HG02763 (cell line): ENCODE measurements at regions not wholly inside any gene's neighbourhood (a gene's known extent, or its start where the extent isn't known, plus 50 kb on each side); places are given as distances from the start of the nearest gene placed in this dataset.

Experiments
- ATAC-seq: cut with Tn5 transposase; IDR thresholded peaks from one replicate; pipeline ENCODE4 v1.9.1; 2021; ENCODE audit warnings: mild to moderate bottlenecking, moderate library complexity; ENCODE audit not compliant: unreplicated experiment

- ATAC-seq = no peak
These were observed 197.8 kb upstream of the TPM1 start for GRCh38 chr15:62844564-62845240.

DNA sequence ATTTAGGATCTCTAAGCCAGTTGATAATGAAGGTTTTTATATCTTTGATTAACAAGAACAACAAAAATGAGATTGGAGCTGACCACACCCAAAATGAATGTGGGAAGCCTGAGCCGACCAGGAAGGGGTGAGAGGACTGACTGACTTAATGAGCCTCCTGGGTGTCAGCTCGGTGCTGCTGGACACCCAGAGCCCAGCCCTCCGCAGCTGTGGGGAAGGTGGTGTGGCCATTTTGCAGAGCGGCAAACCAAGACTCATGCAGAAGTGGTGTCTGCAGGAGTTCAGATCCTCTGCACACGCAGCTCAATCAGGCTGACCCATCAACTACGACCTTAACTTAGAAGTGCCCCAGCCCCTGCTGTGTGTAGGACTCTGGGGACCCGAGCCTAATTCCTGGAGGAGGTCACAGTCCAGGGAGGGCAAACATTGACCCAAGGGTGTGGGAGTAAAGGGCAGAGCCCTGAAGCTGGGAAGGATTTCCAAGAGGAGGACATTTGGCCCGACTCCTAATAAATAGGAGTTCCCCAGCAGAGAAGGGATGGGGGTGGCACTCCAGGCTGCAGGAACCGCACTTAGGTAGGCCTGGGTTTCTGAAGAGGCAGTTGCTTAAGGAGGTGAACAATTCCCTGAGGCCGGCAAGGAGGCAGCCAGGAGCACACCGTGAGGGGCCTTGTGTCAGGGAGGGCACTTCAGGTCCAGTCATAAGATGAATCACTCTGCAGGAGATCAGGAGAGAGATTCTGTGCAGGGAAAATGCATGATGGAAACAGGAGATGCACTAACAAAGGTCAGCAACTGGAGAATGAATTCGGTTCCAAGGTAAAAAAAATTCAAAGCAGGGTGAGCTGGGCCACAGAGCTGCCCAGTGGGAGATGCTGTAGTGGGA lies 197.1 kb upstream of the TPM1 start:
- no peak for ATAC-seq

DNA sequence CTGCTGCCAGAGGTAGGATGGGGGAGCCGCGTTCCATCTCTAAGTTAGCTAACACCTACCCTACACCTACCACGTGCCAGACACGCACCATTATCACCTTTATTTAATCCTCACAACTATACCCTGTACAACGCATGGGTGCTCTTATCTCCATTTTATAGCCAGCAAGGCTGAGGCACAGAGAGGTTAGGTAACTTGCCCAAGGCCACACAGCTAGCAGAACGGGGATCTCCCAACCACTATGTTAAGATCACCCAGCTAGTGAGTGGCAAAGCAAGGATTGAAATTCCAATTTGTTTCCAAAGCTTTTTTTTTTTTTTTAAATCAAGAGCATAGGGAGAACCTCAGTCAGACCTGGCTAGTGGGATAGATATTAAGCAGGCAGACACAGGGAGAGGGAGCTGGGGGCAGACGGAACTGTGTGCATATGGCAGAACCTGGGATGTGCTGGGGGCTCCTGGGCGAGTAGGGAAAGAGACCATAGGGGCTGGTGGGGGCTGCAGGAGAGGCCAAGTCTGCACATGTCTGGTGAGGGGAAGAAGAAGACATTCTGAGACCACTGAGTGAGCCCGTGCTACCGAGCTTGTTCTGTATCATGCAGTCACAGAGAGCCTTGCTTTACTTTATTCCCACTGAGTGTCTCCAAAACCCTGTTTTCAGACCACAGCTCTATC lies 196.3 kb upstream of the TPM1 start:
- ATAC-seq = no peak

DNA sequence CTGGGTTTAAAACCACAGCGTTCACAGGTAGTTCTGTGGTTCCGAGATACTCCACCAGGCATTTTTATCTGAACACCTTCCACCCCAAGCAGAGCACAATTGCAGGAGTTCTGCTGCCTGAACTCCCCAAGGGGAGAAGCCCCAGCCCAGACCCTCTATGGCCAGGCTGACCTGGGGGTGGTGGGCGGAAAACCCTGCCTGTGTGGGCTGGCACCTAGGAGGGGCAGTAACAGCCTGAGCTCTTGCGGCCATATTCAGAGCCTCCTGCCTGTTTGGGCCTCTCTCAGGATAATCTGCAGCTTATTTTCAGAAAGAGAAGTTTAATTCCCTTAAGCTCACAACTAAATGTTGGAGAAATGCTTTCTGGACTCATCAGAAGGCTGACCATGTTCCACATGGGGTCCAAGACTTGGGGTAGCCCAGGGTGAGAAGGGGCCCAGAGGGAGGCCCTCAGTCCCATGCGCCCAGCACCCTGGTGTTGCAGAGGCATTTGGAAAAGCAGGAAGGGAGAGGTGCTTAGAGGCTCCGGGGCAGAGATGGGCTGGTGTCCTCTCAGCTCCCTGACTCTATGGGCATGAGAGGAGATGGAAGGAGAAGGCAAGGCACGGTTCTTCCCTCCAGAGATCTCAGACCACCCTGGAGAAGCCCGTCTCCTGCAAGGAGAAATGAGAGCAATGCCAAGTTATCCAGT lies 195.6 kb upstream of the TPM1 start:
- no peak for ATAC-seq

GRCh38 chr15:62847900-62848489 lies 194.6 kb upstream of the TPM1 start:
- no peak for ATAC-seq

- ATAC-seq = no peak
These were observed 193.9 kb upstream of the TPM1 start for GRCh38 chr15:62848632-62849050.

GRCh38 chr15:62849316-62850106 lies 193.0 kb upstream of the TPM1 start:
- ATAC-seq = no peak

DNA sequence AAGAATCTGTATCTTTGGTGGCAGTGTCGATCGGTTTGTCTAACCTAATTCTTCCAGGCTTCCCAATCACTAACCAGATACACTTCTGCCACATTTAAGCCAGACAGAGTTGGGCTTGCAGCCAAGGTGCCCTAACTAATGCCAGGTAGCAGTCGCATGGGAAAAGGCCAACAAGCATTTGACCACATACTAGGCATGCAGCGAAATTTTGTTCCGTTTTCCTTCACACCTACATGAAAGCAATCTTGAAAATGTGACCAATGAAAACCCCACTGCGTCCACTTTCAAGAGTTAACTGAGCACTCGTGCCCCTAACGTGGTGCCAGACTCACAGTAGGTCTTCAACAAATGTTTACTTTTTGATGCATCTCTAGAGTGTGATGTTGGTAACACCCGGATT lies 192.2 kb upstream of the TPM1 start:
- no peak for ATAC-seq

GRCh38 chr15:62850791-62851291 lies 191.7 kb upstream of the TPM1 start:
- ATAC-seq = no peak

GRCh38 chr15:62853114-62853840 lies 189.3 kb upstream of the TPM1 start:
- no peak for ATAC-seq

DNA sequence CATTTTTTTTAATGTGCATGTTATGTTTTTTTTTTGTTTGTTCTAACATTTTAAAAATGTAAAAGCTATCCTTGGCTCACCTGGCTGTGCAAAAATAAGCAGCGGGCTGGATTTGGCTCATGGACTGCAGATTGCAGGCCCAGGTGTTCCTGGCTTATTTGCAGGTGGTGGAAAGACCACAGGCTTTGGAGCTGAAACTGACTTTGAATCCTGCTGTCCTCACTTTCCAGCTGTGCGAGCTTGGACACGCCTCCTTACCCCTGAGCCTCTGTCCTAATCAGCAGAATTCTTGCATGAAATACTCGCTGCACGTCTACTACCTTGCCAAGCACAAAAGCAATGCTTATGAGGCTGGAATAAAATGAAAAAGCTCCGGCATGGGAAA lies 188.7 kb upstream of the TPM1 start:
- no peak for ATAC-seq

DNA sequence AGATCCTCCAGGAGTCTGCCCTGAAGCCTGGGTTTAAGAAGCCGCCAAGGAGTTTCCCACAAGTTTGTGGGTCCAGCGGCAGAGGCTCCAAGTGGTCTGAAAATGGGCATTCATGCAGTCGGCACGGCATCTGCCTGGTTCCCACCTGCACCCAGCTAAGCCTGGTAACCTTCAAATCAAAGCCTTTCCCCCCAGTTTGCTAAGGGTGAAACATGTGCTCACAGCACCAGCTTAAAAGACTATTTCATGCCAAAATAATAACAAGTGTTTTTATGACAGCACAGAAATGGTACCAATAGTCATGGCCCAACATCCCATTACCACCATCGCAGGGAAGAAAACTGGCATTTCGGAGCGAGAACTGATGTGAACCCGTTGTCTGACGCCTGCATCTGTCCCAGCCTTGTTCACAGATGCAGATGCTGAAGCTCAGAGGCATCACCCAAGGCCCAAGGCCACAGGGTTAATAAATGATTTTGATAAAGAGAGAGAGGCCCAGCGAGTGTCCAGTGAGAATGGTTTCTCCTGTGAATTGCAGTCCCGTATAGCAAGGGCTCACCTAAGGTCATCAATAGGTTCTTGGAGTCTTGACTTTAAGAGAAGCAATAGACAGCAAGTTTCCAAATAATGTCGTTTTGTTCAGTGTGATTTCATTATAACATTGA lies 188.0 kb upstream of the TPM1 start:
- ATAC-seq = no peak

DNA sequence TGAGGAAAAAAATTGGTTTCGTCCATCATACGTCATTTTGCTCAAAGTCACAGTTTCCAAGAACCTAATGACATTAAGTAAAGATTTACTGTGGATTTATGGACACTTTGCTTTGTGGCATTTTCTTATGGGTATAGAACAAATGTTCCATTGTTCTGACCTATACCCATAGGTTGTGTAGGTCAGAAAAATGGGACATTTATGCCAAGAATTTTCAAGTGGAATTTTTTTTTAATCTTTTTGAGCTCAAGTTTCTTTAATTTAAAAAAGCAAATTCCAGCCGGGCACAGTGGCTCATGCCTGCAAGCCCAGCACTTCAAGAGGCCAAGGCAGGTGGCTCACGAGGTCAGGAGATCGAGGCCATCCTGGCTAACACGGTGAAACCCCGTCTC lies 187.5 kb upstream of the TPM1 start:
- no peak for ATAC-seq

DNA sequence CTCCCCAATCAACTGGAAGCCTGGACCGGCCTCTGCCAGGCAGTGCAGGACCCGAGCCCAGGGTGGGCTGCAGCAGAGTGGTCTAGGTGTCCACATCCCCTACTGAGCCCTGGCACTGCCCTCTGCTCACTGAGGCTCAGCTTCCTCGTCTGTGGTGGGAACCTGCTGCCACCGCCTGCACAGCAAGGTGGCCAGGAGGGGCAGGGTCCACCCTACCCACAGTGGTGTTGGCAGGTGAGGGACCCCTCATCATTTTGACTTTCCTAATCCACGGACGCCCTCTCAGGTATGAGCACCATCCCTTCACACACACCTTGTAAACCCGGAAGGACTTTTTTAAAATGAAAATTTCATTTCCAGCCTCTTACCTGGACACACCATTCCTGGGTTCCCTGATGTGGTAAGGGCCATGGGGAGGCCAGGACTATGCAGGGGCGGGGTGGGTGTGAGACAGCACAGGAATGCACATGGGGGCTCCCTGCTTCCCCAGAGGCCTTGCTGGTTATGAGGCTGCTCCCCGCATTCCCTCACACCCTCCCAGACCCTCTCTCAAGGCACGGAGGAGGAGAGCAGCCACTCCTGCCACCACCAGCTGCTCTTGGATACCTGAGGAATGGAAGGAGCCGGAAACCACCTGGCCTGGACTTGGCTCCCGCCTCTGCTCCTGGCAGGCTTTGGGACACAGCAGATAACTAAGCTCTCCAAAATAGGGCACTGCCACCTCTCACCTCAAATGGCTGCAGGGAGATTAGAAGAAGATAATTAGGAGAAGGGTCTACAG lies 185.9 kb upstream of the TPM1 start:
- no peak for ATAC-seq

DNA sequence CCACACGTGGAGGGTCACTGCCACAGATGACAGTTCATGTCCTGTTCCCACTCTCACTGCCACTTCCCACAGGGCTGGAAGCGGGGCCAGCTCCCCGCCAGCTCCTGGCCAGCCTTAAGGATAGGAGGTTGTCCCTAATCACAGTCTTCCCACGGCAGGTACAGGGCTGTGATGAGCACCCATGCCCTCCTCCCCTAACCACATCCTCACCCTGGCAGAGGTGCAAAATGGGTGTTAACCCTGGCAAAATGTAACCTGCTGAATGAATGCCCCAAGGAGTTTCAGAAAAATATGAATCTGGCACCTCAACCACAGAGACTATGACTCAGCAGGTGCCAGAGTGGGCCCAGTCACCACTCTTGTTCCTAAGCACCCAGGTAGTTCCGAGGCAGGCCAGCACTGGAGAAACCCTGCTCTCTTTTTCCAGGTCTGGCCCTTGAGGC lies 185.1 kb upstream of the TPM1 start:
- ATAC-seq = no peak

GRCh38 chr15:62858343-62858742 lies 184.2 kb upstream of the TPM1 start:
- no peak for ATAC-seq

DNA sequence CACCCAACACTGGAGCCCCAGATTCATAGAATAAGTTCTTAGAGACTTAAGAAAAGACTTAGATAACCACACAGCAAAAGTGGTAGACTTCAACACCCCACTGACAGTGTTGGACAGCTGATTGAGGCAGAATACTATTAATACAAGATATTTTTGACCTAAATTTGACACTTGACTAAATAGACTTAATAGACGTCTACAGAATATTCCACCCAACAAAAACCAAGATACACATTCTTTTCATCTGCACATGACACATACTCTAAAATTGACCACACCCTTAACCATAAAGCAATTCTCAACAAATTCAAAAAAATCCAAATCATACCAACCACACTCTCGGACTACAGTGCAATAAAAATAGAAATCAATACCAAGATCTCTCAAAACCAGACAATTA lies 179.8 kb upstream of the TPM1 start:
- ATAC-seq = no peak

DNA sequence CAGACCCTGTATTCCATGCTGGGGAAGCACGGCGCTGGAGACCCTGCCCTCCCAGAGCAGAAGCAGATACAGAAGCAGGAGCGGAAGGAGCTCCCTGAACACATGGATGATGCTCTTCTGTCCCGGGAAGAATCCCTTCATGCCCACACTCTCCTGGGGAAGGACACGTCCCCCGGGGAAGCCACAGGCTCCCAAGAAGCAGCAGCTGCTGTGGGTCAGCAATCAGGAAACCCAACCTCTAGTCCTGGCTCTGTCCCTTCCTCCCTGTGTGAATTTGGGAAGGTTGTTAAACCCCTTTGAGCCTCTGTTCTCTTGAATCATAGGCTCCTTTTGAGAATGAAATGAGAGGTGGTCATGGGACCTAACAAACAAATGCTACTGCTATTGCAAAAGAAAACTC lies 176.2 kb upstream of the TPM1 start:
- no peak for ATAC-seq
